ENCODE measurements at regions not wholly inside any gene's neighbourhood (a gene's known extent, or its start where the extent isn't known, plus 50 kb on each side); places are given as distances from the start of the nearest gene placed in this dataset.
A peak's percentile ranks its signal among the peaks of the same experiment; 100 is the strongest.

DNA sequence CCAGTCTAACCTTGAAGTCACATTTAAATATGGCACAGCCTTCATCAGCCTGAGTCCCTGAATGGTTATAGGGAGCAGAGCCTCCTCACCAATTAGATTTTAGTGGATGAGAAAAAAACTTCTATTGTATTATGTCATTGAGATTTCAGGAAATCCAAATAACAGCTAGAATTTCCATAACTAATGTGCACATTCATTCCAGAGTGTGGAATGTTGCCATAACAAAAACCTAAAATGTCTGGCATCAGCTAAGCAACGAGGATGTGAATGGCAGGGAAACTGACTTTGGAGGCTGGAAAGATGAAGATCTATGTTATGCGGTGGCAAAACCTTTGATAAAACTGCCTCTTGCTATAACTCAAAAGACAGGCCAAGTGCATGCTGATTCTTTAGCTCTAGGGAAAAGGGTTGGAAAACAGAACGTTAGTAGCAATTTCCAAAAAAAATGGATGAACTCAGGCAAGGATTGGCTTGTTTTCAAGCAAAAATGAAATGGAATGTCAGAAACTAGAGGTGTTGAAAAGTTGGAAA, 91.3 kb upstream of the NFIB start:
- no peak overlapping the region for H2AFZ ChIP-seq (ENCODE audit: low read depth, low read length)
- H3K79me2 ChIP-seq (ENCODE audit: control insufficient read depth, insufficient read depth, low read length), result no peaks in the 10 kb centered on the region
- FAIRE-seq (no peak), DNase-seq (ENCODE audit: low read depth, low spot score) (peak; percentile 51)
- no peaks in the 10 kb centered on the region for H3K36me3 ChIP-seq (ENCODE audit: control insufficient read depth in 2 of 2, extremely low read depth in 1 of 2, insufficient read depth in 2 of 2, low read length in 2 of 2)
- no peak for TF ChIP-seq JUN (IDR thresholded peaks at IDR 0.05; ENCODE audit: borderline replicate concordance, insufficient read depth, insufficient read length, low read depth)
- no peak for TF ChIP-seq FOS (IDR thresholded peaks at IDR 0.05; ENCODE audit: borderline replicate concordance, insufficient read depth, low read length)
- no peak for TF ChIP-seq MYC (IDR thresholded peaks at IDR 0.05; ENCODE audit: low read depth, low read length)
- TF ChIP-seq POLR2A (IDR thresholded peaks at IDR 0.05; ENCODE audit: low read depth, low read length), result no peak
- TF ChIP-seq EZH2 (IDR thresholded peaks at IDR 0.05; ENCODE audit: borderline replicate concordance, low read depth, low read length, severe bottlenecking), result no peak
- TF ChIP-seq, protein P1, sequence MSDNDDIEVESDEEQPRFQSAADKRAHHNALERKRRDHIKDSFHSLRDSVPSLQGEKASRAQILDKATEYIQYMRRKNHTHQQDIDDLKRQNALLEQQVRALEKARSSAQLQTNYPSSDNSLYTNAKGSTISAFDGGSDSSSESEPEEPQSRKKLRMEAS (IDR thresholded peaks at IDR 0.05; ENCODE audit: insufficient read depth, insufficient read length), result no peak
- TF ChIP-seq GATA2 (IDR thresholded peaks at IDR 0.05; ENCODE audit: insufficient read depth, insufficient read length, low read depth, low read length), result no peak
- TF ChIP-seq POLR2AphosphoS5 (IDR thresholded peaks at IDR 0.05; ENCODE audit: insufficient read depth, low read depth, low read length), result no peak
- TF ChIP-seq, protein P2, sequence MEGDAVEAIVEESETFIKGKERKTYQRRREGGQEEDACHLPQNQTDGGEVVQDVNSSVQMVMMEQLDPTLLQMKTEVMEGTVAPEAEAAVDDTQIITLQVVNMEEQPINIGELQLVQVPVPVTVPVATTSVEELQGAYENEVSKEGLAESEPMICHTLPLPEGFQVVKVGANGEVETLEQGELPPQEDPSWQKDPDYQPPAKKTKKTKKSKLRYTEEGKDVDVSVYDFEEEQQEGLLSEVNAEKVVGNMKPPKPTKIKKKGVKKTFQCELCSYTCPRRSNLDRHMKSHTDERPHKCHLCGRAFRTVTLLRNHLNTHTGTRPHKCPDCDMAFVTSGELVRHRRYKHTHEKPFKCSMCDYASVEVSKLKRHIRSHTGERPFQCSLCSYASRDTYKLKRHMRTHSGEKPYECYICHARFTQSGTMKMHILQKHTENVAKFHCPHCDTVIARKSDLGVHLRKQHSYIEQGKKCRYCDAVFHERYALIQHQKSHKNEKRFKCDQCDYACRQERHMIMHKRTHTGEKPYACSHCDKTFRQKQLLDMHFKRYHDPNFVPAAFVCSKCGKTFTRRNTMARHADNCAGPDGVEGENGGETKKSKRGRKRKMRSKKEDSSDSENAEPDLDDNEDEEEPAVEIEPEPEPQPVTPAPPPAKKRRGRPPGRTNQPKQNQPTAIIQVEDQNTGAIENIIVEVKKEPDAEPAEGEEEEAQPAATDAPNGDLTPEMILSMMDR (IDR thresholded peaks at IDR 0.05; ENCODE audit: extremely low read depth in 1 of 2, insufficient read depth in 1 of 2, low read depth in 1 of 2, low read length in 2 of 2), result no peak
- H3K9me1 ChIP-seq (replicated peaks; ENCODE audit: control insufficient read depth, extremely low read depth, insufficient read depth, low read length), result no peaks in the 10 kb centered on the region
- no peak overlapping the region for H3K9ac ChIP-seq (replicated peaks; ENCODE audit: extremely low read depth, insufficient read depth, low read length)
- POLR2A ChIA-PET, result no interaction called here
- CTCF ChIA-PET, result interaction anchor here (0.8 to 3.7 kb wide), 2 partner anchors 8 to 9 kb away, joined by 3 to 15 read pairs; no protein-coding TSS in a partner anchor
- no peak overlapping the region for H3K4me2 ChIP-seq (ENCODE audit: insufficient read depth, low read length)
- H3K4me1 ChIP-seq (ENCODE audit: control insufficient read depth, extremely low read depth, insufficient read depth, low read length), result peaks cover 10% of the 10 kb centered on the region
- BruUV-seq (replicated peaks), result no TSS peak
- dilution Hi-C loops (cut with MboI; ENCODE audit: extremely low pct_ligation_motif_present, low sequenced_read_pairs) (no loop called here), intact Hi-C loops (cut with micrococcal nuclease) (loop anchor here (10.0 kb wide), 3 partner anchors 460 to 1190 kb away; no protein-coding TSS in a partner anchor)
- H4K20me1 ChIP-seq (replicated peaks; ENCODE audit: control insufficient read depth, extremely low read depth, insufficient read depth, low read length), result no peaks in the 10 kb centered on the region
- H3K27ac ChIP-seq (ENCODE audit: insufficient read depth, low read depth, low read length), result no peak overlapping the region
- no peaks in the 10 kb centered on the region for H3K27me3 ChIP-seq (ENCODE audit: control insufficient read depth in 2 of 2, insufficient read depth in 2 of 2, low read length in 2 of 2)
- no peak overlapping the region for H3K4me3 ChIP-seq (replicated peaks in 1 of 3; ENCODE audit: insufficient read depth in 1 of 3, low read depth in 1 of 3, low read length in 3 of 3)
- no peaks in the 10 kb centered on the region for H3K9me3 ChIP-seq (replicated peaks; ENCODE audit: control insufficient read depth, insufficient read depth, low read length)
